NCI-H2081 treated with DMSO at 0.1 percent for 48 hours (cell line): ENCODE measurements at regions not wholly inside any gene's neighbourhood (a gene's known extent, or its start where the extent isn't known, plus 50 kb on each side); places are given as distances from the start of the nearest gene placed in this dataset.
"Not testable (repeated sequence)": the region's sequence is repeated elsewhere in the genome, so short reads cannot be mapped to it uniquely, and the experiment has no call there.

Source experiments
- DNase-seq: peaks from one replicate; lab custom pipeline; 2025; lab: John Stamatoyannopoulos, UW

GRCh38 chr2:147197754-147198483, 646.9 kb upstream of the ACVR2A start:
- no peak for DNase-seq

GRCh38 chr2:147182260-147182659, 662.6 kb upstream of the ACVR2A start:
- no peak for DNase-seq

GRCh38 chr2:147181351-147182029, 663.3 kb upstream of the ACVR2A start:
- no peak for DNase-seq

- DNase-seq = no peak
Measured at GRCh38 chr2:147177071-147177857, 667.6 kb upstream of the ACVR2A start.

GRCh38 chr2:147174824-147175254, 670.0 kb upstream of the ACVR2A start:
- no peak for DNase-seq

DNA sequence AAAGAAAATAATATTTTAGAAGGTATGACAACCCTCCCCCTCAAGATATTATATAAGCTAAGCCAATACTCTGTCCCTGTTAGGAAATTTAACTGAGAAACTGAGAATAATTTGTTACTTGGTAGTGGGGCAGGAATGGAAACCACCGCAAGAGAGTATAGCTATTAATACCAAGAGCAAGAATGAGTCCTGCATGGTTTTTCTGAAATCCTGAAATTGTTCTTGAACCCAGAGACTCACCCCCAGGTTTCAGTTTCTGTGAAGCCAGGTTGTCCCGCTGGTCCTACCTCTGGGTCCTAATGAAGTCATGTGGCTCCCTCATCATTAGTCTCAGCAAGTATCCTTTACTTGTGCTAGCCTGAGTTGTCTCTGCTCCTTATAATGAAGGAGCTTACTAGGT, 671.0 kb upstream of the ACVR2A start:
- no peak for DNase-seq

- no peak for DNase-seq
Measured at GRCh38 chr2:147173189-147173581, 671.6 kb upstream of the ACVR2A start.

DNA sequence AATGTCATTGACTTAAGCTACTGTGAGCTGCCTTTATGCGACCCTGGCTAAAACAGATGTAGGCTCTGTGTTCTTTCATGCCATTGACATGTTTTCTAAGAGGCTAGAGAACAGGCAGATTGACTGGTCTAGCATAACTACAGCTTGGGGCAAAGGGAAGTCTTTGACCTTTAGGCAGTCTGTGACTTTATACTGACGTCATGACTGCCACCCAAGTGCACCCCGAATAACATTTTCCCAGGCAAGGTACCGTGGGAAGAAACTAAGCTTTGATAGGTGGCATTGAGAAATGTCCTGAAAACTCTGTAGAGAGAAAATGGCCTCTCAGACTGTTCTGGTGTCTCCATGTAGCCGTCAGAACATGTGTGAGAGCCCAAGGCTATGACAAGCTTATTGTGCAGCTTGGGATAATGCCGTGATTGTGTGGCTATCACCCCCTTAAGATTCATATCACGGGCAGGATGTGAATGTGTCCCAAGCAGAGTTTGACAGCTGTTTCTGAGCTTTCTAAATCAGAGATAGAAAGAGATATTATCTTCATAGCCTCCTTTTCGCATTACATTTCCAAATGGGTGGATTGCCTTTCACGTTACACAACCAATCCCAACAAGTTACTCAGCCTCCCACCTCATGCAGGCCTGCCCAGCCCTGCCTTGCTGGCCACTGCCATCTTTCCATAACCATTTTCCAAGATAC, 672.2 kb upstream of the ACVR2A start:
- DNase-seq = no peak

GRCh38 chr2:147171941-147172340, 672.9 kb upstream of the ACVR2A start:
- no peak for DNase-seq

DNA sequence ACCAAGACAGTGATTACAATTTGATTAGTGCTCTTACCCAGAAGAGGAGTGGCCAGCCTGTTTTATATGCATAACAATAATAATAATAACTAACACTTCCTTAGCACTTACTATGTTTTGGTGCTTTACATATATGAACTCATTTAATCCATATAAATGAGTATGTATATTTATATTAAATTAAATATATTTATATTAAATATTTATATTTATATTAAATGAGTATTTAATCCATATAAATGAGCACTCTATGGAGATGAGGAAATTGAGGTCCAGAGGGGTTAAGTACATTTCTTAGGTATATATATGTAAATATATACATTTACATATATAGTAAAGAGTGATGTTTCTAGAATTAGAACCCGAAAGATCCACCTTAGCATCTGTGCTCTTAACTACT, 673.9 kb upstream of the ACVR2A start:
- no peak for DNase-seq

DNA sequence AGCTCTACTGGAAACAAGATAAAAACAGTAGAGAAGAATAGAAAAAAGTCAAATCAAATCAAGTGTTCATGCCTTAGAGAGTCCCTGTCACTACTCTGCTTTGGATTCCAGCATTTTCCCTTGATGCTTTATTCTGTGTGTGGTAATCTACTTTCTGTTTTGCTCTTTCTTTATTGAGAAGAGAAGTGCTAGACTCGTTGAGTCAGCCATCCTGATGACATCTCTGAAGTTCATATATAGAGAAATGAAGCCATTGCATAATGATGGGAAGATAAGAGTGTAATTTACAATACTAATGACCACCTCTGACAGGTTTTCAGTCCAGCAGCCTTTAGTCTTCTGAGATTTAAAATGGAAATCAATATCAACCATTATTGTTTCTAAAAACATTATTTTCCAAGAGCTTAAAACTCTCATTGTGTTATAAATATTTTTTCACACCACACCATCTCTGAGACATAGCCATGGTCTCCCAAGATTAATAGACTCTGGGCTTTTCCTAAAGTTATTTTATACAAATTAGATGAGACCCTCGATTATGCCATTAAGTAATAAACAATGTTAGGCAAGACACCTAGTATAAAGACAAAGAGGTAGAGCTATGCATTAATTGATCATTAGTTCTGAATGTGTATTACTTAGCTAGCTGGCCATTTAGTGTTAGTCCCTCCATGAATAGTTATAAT, 679.0 kb upstream of the ACVR2A start:
- no peak for DNase-seq

DNA sequence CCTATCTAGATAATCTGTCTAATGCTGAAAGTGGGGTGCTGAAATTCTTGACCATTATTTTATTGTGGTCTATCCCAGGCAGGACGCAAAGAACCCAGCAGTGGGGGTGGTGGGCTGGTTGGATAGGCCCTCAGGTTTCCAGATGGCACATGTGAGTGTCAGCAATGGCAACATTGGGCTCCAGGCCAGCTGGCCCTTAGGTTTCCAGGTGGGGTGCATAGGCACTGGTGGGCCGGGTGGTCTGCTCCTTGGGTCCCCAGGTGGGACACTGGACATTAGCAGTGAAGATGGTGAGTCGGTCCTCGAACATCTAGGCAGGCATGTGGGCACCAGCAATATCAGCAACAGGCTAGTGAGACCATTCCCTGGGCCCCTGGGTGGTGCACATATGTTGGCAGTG, 680.3 kb upstream of the ACVR2A start:
- no peak for DNase-seq

DNA sequence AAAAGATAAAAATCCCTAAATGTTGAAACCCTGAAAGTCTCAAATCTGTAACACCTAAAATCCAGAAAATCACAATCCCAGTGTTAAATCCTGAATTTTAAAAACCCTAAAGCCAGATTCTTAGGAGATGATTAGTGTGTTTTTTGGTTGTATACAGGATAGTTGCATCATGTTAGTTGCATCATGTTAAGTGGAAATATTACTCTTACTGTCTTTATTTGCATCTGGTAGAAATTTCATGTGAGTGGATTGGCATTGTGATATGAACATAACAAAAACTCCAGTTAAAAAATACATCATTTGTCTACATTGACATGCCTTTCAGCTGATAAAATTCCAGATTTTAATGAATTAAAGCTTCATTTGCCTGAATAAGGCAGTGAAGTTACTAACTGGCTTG, 683.1 kb upstream of the ACVR2A start:
- no peak for DNase-seq

GRCh38 chr2:147156970-147157369, 687.9 kb upstream of the ACVR2A start:
- DNase-seq = no peak

DNA sequence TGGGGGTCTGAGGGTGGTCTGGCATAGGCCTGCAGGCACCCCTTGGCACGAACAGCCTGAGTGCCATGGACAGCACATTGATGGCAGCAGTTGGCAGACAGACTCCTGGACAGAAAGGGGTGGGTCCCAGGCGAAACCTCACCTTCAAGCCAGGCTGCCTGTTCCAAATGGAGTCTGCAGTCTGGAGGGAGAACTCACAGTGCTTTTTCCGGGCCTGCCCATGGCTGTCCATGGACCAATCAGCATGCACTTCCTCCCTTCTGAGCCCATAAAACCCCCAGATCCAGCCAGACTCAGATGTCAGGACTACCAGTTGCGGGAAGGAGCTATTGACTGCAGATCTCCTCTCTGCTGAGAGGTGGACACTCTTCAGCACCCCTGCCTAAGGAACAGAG, 694.6 kb upstream of the ACVR2A start:
- no peak for DNase-seq

- no peak for DNase-seq
Measured at GRCh38 chr2:147149575-147150240, 695.1 kb upstream of the ACVR2A start.

GRCh38 chr2:147147802-147148201, 697.0 kb upstream of the ACVR2A start:
- DNase-seq = no peak

GRCh38 chr2:147141930-147142329, 702.9 kb upstream of the ACVR2A start:
- DNase-seq = no peak

DNA sequence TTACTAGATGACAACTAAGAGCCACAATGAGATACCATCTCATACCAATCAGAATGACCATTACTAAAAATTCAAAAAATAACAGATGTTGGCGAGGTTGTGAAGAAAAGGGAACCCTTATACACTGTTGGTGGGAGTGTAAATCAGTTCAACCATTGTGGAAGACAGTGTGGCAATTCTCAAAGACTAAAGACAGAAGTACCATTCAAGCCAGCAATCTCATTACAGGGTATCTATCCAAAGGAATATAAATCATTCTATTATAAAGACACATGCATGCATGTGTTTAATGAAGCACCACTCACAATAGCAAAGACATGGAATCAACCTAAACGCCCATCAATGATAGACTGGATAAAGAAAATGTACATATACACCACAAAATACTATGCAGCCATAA, 705.1 kb upstream of the ACVR2A start:
- not testable (repeated sequence) for DNase-seq

- DNase-seq = no peak
Measured at GRCh38 chr2:147137711-147138110, 707.1 kb upstream of the ACVR2A start.

- peak; percentile 68 for DNase-seq
Measured at GRCh38 chr2:147135376-147135775, 709.5 kb upstream of the ACVR2A start.
